ENCODE measurements at regions not wholly inside any gene's neighbourhood (a gene's known extent, or its start where the extent isn't known, plus 50 kb on each side); places are given as distances from the start of the nearest gene placed in this dataset.
A peak's percentile ranks its signal among the peaks of the same experiment; 100 is the strongest.

- Histone ChIP-seq H3K9ac (ENCODE audit: insufficient read length, low read depth) (no peak overlapping the region), H3K36me3 (ENCODE audit: insufficient read depth, insufficient read length, low read length) (no peaks in the 10 kb centered on the region), H3K9me3 (ENCODE audit: insufficient read depth, low read length) (no peaks in the 10 kb centered on the region), H3K4me1 (ENCODE audit: insufficient read depth, insufficient read length) (no peaks in the 10 kb centered on the region), H3K4me3 (ENCODE audit: insufficient read length, low read depth) (no peak overlapping the region), H3K27me3 (ENCODE audit: insufficient read depth, insufficient read length) (no peaks in the 10 kb centered on the region)
- TF ChIP-seq YY1 (IDR thresholded peaks at IDR 0.05; ENCODE audit: insufficient read depth, insufficient read length) (no peak), SUZ12 (IDR thresholded peaks at IDR 0.05; ENCODE audit: extremely low read depth, insufficient read depth, insufficient read length) (no peak), ZNF274 (IDR thresholded peaks at IDR 0.05; ENCODE audit: low read depth, low read length) (no peak)
- no peak for DNase-seq (ENCODE audit: low read depth, low spot score)
Measured at GRCh38 chr6:1545654-1546053, 64.1 kb upstream of the FOXC1 start.

- DNase-seq (ENCODE audit: low read depth, low spot score): no peak
- Histone ChIP-seq H3K27me3 (ENCODE audit: insufficient read depth, insufficient read length) (no peaks in the 10 kb centered on the region), H3K9me3 (ENCODE audit: insufficient read depth, low read length) (no peaks in the 10 kb centered on the region), H3K36me3 (ENCODE audit: insufficient read depth, insufficient read length, low read length) (no peaks in the 10 kb centered on the region), H3K4me1 (ENCODE audit: insufficient read depth, insufficient read length) (no peaks in the 10 kb centered on the region), H3K9ac (ENCODE audit: insufficient read length, low read depth) (no peak overlapping the region), H3K4me3 (ENCODE audit: insufficient read length, low read depth) (no peak overlapping the region)
- no peak for TF ChIP-seq SUZ12 (IDR thresholded peaks at IDR 0.05; ENCODE audit: extremely low read depth, insufficient read depth, insufficient read length)
Measured at GRCh38 chr6:1547785-1548184, 61.9 kb upstream of the FOXC1 start.

- Histone ChIP-seq H3K27me3 (ENCODE audit: insufficient read depth, insufficient read length) (no peaks in the 10 kb centered on the region), H3K9me3 (ENCODE audit: insufficient read depth, low read length) (no peaks in the 10 kb centered on the region), H3K4me1 (ENCODE audit: insufficient read depth, insufficient read length) (no peaks in the 10 kb centered on the region), H3K9ac (ENCODE audit: insufficient read length, low read depth) (no peak overlapping the region), H3K36me3 (ENCODE audit: insufficient read depth, insufficient read length, low read length) (no peaks in the 10 kb centered on the region), H3K4me3 (ENCODE audit: insufficient read length, low read depth) (no peak overlapping the region)
- TF ChIP-seq ZNF274 (IDR thresholded peaks at IDR 0.05; ENCODE audit: low read depth, low read length) (no peak), YY1 (IDR thresholded peaks at IDR 0.05; ENCODE audit: insufficient read depth, insufficient read length) (no peak), SUZ12 (IDR thresholded peaks at IDR 0.05; ENCODE audit: extremely low read depth, insufficient read depth, insufficient read length) (no peak)
- DNase-seq (ENCODE audit: low read depth, low spot score): no peak
Measured at GRCh38 chr6:1551249-1551648, 58.5 kb upstream of the FOXC1 start.

- no peak for DNase-seq (ENCODE audit: low read depth, low spot score)
- no peak overlapping the region for H3K9ac ChIP-seq (ENCODE audit: insufficient read length, low read depth)
- no peaks in the 10 kb centered on the region for H3K36me3 ChIP-seq (ENCODE audit: insufficient read depth, insufficient read length, low read length)
- no peaks in the 10 kb centered on the region for H3K27me3 ChIP-seq (ENCODE audit: insufficient read depth, insufficient read length)
- peaks cover 2% of the 10 kb centered on the region for H3K4me1 ChIP-seq (ENCODE audit: insufficient read depth, insufficient read length)
- no peaks in the 10 kb centered on the region for H3K9me3 ChIP-seq (ENCODE audit: insufficient read depth, low read length)
- TF ChIP-seq YY1 (IDR thresholded peaks at IDR 0.05; ENCODE audit: insufficient read depth, insufficient read length) (no peak), SUZ12 (IDR thresholded peaks at IDR 0.05; ENCODE audit: extremely low read depth, insufficient read depth, insufficient read length) (no peak), ZNF274 (IDR thresholded peaks at IDR 0.05; ENCODE audit: low read depth, low read length) (no peak)
- H3K4me3 ChIP-seq (ENCODE audit: insufficient read length, low read depth): no peak overlapping the region
Measured at GRCh38 chr6:1552296-1552761, 57.4 kb upstream of the FOXC1 start.

GRCh38 chr6:1553562-1554083, 56.1 kb upstream of the FOXC1 start:
- no peak for DNase-seq (ENCODE audit: low read depth, low spot score)
- Histone ChIP-seq H3K27me3 (ENCODE audit: insufficient read depth, insufficient read length) (no peaks in the 10 kb centered on the region), H3K9me3 (ENCODE audit: insufficient read depth, low read length) (no peaks in the 10 kb centered on the region), H3K4me1 (ENCODE audit: insufficient read depth, insufficient read length) (peaks cover 2% of the 10 kb centered on the region), H3K36me3 (ENCODE audit: insufficient read depth, insufficient read length, low read length) (no peaks in the 10 kb centered on the region), H3K4me3 (ENCODE audit: insufficient read length, low read depth) (no peak overlapping the region), H3K9ac (ENCODE audit: insufficient read length, low read depth) (no peak overlapping the region)
- no peak for TF ChIP-seq SUZ12 (IDR thresholded peaks at IDR 0.05; ENCODE audit: extremely low read depth, insufficient read depth, insufficient read length)
- no peak for TF ChIP-seq YY1 (IDR thresholded peaks at IDR 0.05; ENCODE audit: insufficient read depth, insufficient read length)
- TF ChIP-seq ZNF274 (IDR thresholded peaks at IDR 0.05; ENCODE audit: low read depth, low read length): no peak

- no peaks in the 10 kb centered on the region for H3K27me3 ChIP-seq (ENCODE audit: insufficient read depth, insufficient read length)
- TF ChIP-seq YY1 (IDR thresholded peaks at IDR 0.05; ENCODE audit: insufficient read depth, insufficient read length): no peak
- no peak for TF ChIP-seq SUZ12 (IDR thresholded peaks at IDR 0.05; ENCODE audit: extremely low read depth, insufficient read depth, insufficient read length)
- TF ChIP-seq ZNF274 (IDR thresholded peaks at IDR 0.05; ENCODE audit: low read depth, low read length): no peak
- H3K4me3 ChIP-seq (ENCODE audit: insufficient read length, low read depth): no peak overlapping the region
- no peaks in the 10 kb centered on the region for H3K9me3 ChIP-seq (ENCODE audit: insufficient read depth, low read length)
- peaks cover 2% of the 10 kb centered on the region for H3K4me1 ChIP-seq (ENCODE audit: insufficient read depth, insufficient read length)
- no peak overlapping the region for H3K9ac ChIP-seq (ENCODE audit: insufficient read length, low read depth)
- DNase-seq (ENCODE audit: low read depth, low spot score): no peak
- H3K36me3 ChIP-seq (ENCODE audit: insufficient read depth, insufficient read length, low read length): no peaks in the 10 kb centered on the region
Measured at GRCh38 chr6:1554141-1554475, 55.6 kb upstream of the FOXC1 start.

- H3K27me3 ChIP-seq (ENCODE audit: insufficient read depth, insufficient read length): no peaks in the 10 kb centered on the region
- peak overlapping the region; percentile 62 for H3K4me3 ChIP-seq (ENCODE audit: insufficient read length, low read depth)
- H3K36me3 ChIP-seq (ENCODE audit: insufficient read depth, insufficient read length, low read length): no peaks in the 10 kb centered on the region
- TF ChIP-seq ZNF274 (IDR thresholded peaks at IDR 0.05; ENCODE audit: low read depth, low read length): no peak
- TF ChIP-seq SUZ12 (IDR thresholded peaks at IDR 0.05; ENCODE audit: extremely low read depth, insufficient read depth, insufficient read length): no peak
- no peak for TF ChIP-seq YY1 (IDR thresholded peaks at IDR 0.05; ENCODE audit: insufficient read depth, insufficient read length)
- peaks cover 2% of the 10 kb centered on the region for H3K4me1 ChIP-seq (ENCODE audit: insufficient read depth, insufficient read length)
- peak overlapping the region; percentile 77 for H3K9ac ChIP-seq (ENCODE audit: insufficient read length, low read depth)
- DNase-seq (ENCODE audit: low read depth, low spot score): no peak
- H3K9me3 ChIP-seq (ENCODE audit: insufficient read depth, low read length): no peaks in the 10 kb centered on the region
Measured at GRCh38 chr6:1554476-1555310, 55.0 kb upstream of the FOXC1 start.
